ENCODE measurements at regions not wholly inside any gene's neighbourhood (a gene's known extent, or its start where the extent isn't known, plus 50 kb on each side); places are given as distances from the start of the nearest gene placed in this dataset.

DNA sequence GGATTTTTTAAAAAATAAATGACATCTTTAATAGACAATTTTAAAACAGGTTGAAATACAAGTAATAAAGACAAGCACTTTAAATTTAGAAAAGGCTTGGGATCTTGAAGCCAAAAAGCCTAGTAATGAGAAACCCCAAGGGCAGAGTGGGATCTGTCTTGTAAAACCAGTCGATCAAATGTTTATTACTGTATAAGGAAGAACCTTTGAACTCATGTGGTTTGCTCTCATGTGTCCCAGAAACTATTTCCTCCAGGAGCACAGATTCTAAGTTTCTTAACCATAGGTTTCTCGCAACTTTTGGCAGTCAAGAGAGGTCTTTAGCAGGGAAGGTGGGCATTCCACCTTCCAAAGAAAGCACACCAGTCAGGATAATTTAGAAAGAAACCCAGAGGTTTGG is 541.7 kb upstream of the BTBD3 start:
- no peak for DNase-seq

- no peak for DNase-seq
Measured at GRCh38 chr20:11376420-11376819, 541.3 kb upstream of the BTBD3 start.

DNA sequence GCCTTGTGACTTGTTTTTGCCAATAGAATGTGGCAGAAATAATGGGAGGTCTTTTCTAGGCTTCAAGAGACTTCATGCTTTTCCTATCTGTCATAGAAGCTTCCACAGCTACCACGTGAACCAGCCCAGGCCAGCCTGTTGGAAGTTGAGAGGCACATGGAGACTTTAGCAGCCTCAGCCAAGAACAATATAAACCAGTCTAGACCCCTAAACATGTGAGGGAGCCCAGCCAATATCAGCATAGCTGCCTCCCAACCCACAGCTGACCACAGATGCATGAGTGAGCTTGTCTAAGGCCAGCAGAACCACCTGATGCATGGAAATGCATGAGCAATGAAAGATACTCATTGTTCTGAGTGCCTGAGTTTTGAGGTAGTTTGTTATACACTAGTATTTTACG is 540.7 kb upstream of the BTBD3 start:
- DNase-seq = peak; percentile 68

- no peak for DNase-seq
Measured at GRCh38 chr20:11377761-11378160, 539.9 kb upstream of the BTBD3 start.

DNA sequence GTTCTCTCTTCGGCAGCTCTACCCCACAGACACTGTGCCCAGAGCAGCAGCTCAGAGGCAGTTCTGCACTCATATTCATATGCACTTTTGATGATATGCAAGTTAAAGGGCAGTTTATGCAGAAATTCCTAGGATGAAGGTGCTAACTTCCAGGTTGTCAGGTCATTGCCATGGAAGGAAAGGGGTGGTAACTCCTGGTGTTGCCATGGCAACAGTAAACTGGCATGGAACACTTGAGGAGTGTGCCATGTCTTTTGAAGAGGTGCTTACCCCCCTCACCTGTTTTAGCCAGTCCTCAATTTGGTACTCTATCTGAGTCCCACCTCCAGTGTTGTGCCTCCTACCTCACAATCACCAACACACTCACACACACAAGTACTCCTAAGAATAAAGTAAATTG is 539.4 kb upstream of the BTBD3 start:
- no peak for DNase-seq

- no peak for DNase-seq
Measured at GRCh38 chr20:11379257-11380011, 538.3 kb upstream of the BTBD3 start.

- no peak for DNase-seq
Measured at GRCh38 chr20:11380283-11380682, 537.4 kb upstream of the BTBD3 start.

DNA sequence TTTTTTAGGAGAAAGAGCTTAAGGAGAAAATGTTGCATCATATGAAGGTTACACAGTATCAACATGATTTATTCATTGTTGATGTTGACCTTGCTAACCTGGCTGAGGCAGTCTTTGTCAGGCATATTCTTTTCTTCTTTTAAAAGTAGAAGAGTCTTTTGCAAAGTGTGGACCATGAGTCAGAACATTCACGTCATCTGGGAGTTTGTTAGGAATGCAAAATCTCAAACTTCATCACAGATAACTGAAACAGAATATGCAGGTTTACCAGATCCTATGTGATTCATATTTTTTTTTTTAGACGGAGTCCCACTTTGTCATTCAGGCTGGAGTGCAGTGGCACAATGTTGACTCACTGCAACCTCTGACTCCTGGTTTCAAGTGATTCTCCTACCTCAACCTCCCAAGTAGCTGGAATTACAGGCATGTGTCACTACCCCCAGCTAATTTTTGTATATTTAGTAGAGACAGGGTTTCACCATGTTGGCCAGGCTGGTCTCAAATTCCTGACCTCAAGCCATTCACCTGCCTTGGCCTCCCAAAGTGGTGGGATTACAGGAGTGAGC is 530.4 kb upstream of the BTBD3 start:
- peak; percentile 85 for DNase-seq

DNA sequence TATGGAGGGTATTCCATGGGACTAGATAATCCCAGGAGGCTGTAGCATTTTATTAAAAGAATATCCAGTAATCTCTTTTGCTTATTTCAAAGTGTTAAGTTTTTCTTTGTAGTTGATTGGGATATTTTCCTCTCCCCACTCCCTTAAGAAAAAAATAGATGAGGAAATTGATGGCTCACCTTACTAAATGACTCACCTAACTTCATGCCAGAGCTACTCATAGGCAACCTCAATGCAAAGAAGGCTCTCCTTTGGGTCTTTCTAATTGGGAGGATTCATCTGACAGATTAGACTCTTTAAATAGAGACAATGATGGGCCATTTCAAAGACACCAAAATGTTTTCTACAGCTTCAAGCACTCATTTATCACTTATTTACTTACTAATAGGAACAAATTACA is 528.5 kb upstream of the BTBD3 start:
- peak; percentile 45 for DNase-seq

DNA sequence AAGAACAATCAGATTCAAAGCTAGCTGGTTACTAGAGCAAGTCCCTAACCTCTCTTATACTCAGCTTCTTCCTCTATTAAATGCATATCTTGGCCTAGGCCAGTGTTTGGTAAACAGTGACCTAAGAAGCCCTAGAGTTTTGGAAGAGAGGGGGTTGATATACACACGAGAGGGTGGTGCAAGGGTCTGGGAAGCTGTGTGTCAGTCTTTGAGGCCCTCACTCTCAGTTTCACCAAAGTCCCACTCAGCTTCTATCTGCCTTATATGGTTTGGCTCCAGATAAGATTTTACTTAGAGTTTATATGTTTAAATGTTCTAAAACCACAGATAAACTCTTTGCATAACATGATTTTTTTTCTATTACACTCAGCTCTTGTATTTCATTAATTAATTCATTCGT is 526.1 kb upstream of the BTBD3 start:
- DNase-seq = no peak

- peak; percentile 19 for DNase-seq
Measured at GRCh38 chr20:11394145-11394833, 523.4 kb upstream of the BTBD3 start.

GRCh38 chr20:11395581-11395980 is 522.1 kb upstream of the BTBD3 start:
- DNase-seq = no peak

DNA sequence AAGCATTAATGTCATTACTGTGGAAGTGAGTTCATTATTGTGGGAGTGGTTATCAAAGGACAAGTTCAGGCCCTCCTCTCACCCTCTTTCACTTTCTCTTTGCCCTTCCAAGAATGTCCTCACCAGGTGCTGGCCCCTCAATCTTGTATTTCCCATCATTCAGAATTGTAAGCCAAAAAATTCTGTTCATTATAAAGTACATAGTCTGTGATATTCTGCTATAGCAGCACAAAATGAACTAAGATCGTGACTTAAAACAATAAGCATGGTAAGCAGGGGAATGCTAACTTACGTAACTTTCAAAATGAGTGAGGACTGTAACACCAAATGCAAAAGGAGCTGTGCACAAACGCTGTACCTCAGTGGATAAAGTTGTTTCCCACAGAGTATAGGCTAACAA is 515.7 kb upstream of the BTBD3 start:
- no peak for DNase-seq

GRCh38 chr20:11403711-11404110 is 514.0 kb upstream of the BTBD3 start:
- DNase-seq = no peak

DNA sequence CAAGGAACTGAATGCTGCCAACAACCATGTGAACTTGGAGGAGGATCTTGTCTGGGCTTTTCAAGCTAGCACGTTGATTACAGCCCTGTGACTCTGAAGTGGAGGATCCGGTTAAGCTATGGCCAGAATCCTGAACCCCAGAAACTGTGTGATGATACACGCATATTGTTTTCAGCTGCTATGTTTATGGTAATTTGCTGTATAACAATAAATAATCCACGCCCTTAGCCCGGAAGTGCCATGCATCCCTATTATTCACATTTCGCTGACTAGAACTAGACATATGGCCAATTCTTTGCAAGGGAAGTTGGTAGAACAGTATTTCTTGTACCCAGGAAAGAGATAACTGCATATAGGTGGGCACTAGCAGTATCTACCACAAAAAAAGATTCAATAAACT is 510.8 kb upstream of the BTBD3 start:
- no peak for DNase-seq

DNA sequence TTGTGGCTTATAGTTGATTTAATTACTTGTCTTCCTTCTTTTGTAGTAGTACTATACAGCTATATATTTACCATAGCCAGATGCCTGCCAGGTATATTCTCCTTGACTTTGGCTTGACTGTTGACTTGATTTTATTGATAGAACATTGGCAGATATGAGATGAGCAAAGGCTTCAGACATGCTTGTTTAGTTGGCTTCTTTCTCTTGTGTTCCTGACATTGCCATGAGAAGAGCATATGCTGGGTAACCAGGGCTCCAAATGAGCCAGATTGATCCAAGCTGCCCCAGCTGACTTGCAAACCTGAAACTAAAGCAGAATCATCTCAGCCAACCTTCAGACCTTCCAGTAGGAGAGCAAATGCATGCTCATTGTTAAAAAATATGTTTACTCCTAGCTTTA is 508.1 kb upstream of the BTBD3 start:
- DNase-seq = no peak

DNA sequence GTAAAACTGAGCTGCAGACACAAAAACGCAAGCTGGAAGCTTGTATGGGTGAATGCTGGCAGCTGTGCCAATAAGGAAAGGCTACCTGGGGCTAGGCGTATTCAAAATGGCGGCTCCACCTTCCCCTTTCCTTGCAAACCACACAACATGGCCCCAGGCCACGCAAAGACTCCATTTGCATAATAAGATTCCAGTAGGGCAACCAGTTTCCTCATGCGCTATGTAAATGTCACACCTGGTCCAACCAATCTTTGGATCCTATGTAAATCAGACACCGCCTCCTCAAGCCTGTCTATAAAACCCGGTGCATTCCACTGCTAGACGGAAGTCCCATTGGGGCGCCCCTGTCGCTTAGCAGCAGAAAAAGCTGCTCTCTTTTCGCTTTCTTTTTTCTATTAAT is 505.9 kb upstream of the BTBD3 start:
- no peak for DNase-seq

- DNase-seq = no peak
Measured at GRCh38 chr20:11426948-11427347, 490.7 kb upstream of the BTBD3 start.

DNA sequence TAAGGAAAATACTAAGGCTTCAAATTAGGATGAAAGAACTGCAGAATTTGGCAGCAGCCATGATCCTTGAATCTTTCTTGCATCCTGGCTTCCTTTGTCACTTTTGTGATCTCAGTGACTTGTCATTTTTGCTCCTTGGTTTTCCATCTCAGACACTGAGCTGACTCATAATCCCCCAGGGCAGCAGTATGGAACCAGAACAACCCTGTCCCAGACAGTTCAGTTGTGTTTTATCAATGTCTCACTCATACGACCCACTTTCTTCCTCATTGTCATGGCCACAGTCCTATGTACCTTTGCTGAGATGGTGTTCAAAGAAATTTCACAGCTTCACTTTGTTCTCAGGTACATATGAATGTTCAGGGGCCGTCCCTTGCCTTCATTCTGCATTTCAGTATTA is 488.5 kb upstream of the BTBD3 start:
- DNase-seq = no peak

GRCh38 chr20:11429889-11430519 is 487.7 kb upstream of the BTBD3 start:
- no peak for DNase-seq

DNA sequence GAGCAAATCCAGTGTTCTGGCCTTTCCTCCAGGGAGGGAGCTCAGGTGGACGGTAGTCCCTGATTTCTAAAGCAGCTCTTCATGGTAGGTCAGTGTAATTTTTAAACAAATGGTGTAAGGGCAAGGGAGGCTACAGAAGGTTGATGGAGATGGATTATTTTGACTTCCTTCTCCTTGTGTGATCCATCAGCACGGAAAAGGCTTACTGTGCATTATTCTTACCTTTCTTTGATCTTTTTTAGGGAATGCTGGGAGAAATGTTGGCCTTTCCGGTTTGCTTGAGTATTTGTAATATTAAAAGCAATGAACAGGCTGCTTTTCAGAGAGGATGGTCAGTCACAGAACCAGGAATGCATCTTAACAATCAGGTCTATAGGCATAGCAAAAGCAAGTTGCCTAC is 487.0 kb upstream of the BTBD3 start:
- DNase-seq = no peak

DNA sequence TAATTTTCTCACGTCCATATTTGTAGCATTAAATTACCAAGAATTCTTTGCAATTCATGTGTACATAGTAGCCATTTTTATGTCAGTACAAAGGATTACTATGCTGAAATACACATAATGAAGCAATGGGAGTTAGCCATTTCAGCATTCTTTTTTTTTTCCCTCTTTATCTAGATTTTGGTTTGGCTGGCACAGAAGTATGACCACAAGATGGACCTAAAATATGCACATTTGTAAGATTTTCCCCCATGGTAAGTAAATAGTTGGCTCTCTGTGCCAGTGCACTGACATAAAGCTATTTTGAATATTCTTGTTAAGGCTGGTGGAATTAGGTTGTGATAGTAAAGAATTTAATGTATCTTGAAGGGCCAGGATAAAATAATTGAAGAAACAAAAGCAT is 486.1 kb upstream of the BTBD3 start:
- DNase-seq = no peak

DNA sequence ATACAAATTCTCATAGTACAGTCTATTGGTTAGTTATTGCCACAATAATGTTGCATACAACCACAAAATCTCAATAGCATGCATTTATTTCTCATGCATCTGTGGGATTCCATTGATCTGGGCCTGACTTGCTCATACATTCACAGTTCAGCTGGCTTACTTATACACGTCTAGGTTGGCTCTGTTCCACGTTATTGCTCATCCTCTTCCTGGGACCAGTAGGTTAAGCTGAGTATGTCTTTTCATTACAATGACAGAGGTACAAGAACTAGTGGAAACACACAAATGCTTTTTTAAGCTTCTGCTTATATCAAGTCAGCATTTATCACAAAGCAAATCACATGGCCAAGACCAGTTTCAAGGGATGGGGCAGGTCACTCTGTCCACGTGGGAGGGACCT is 485.3 kb upstream of the BTBD3 start:
- peak; percentile 59 for DNase-seq
